ENCODE measurements at regions not wholly inside any gene's neighbourhood (a gene's known extent, or its start where the extent isn't known, plus 50 kb on each side); places are given as distances from the start of the nearest gene placed in this dataset.

DNA sequence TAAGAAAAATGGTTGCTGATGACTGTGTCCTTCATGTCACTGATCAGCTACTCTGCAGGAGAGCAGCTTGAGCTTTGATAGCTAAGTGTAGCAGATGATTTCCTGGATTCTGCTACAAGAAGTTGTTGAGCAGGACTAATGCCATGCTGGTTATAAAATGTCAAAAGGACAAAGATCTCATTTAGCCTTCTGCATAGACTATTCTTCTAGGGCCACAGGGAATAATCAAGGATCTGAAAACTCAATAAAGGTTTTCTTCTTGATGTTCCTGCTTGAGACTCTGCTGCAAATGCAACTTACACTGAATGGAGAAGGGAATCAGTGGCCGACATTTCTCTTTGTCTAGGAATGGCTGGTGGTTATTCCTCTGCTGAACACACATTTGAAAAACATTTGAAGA, 360.3 kb upstream of the PTCHD4 start:
- TF ChIP-seq, protein P1, sequence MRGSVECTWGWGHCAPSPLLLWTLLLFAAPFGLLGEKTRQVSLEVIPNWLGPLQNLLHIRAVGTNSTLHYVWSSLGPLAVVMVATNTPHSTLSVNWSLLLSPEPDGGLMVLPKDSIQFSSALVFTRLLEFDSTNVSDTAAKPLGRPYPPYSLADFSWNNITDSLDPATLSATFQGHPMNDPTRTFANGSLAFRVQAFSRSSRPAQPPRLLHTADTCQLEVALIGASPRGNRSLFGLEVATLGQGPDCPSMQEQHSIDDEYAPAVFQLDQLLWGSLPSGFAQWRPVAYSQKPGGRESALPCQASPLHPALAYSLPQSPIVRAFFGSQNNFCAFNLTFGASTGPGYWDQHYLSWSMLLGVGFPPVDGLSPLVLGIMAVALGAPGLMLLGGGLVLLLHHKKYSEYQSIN (CRISPR knock-in tag; IDR thresholded peaks at IDR 0.05; ENCODE audit: borderline replicate concordance), result no peak
- TF ChIP-seq, protein P2, sequence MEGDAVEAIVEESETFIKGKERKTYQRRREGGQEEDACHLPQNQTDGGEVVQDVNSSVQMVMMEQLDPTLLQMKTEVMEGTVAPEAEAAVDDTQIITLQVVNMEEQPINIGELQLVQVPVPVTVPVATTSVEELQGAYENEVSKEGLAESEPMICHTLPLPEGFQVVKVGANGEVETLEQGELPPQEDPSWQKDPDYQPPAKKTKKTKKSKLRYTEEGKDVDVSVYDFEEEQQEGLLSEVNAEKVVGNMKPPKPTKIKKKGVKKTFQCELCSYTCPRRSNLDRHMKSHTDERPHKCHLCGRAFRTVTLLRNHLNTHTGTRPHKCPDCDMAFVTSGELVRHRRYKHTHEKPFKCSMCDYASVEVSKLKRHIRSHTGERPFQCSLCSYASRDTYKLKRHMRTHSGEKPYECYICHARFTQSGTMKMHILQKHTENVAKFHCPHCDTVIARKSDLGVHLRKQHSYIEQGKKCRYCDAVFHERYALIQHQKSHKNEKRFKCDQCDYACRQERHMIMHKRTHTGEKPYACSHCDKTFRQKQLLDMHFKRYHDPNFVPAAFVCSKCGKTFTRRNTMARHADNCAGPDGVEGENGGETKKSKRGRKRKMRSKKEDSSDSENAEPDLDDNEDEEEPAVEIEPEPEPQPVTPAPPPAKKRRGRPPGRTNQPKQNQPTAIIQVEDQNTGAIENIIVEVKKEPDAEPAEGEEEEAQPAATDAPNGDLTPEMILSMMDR (CRISPR knock-in tag; IDR thresholded peaks at IDR 0.05), result no peak
